Limb (tissue), 2 donors: ENCODE measurements at regions not wholly inside any gene's neighbourhood (a gene's known extent, or its start where the extent isn't known, plus 50 kb on each side); places are given as distances from the start of the nearest gene placed in this dataset.
"Not testable (repeated sequence)": the region's sequence is repeated elsewhere in the genome, so short reads cannot be mapped to it uniquely, and the experiment has no call there.

ENCODE experiments used
- DNase-seq, 2 donors: peaks; one replicate each; pipeline ENCODE4 v3.0.0-alpha.2; 2016; ENCODE audit errors: extremely low spot score in 2 of 2

GRCh38 chr5:136559651-136560050 is 194.3 kb upstream of the TRPC7 start:
- no peak for DNase-seq

GRCh38 chr5:136547096-136547495 is 181.8 kb upstream of the TRPC7 start:
- not testable (repeated sequence) for DNase-seq

GRCh38 chr5:136546441-136546840 is 181.1 kb upstream of the TRPC7 start:
- DNase-seq = not testable (repeated sequence)

GRCh38 chr5:136545031-136545430 is 179.7 kb upstream of the TRPC7 start:
- not testable (repeated sequence) for DNase-seq

GRCh38 chr5:136538534-136538933 is 173.2 kb upstream of the TRPC7 start:
- no peak for DNase-seq

GRCh38 chr5:136529081-136529480 is 163.7 kb upstream of the TRPC7 start:
- DNase-seq = no peak

GRCh38 chr5:136528481-136529030 is 163.2 kb upstream of the TRPC7 start:
- DNase-seq = no peak

GRCh38 chr5:136527311-136527710 is 162.0 kb upstream of the TRPC7 start:
- DNase-seq = no peak

- no peak for DNase-seq
Observed at GRCh38 chr5:136526791-136527190, 161.4 kb upstream of the TRPC7 start.

GRCh38 chr5:136526021-136526420 is 160.7 kb upstream of the TRPC7 start:
- no peak for DNase-seq

- DNase-seq = no peak
Observed at GRCh38 chr5:136525597-136525996, 160.3 kb upstream of the TRPC7 start.

- no peak for DNase-seq
Observed at GRCh38 chr5:136522217-136522956, 157.0 kb upstream of the TRPC7 start.

- DNase-seq = no peak
Observed at GRCh38 chr5:136521696-136522095, 156.4 kb upstream of the TRPC7 start.

- no peak for DNase-seq
Observed at GRCh38 chr5:136518814-136519213, 153.5 kb upstream of the TRPC7 start.

GRCh38 chr5:136518174-136518573 is 152.8 kb upstream of the TRPC7 start:
- DNase-seq = no peak

- DNase-seq = no peak
Observed at GRCh38 chr5:136517755-136518154, 152.4 kb upstream of the TRPC7 start.

GRCh38 chr5:136516637-136517036 is 151.3 kb upstream of the TRPC7 start:
- DNase-seq = no peak

- DNase-seq = no peak
Observed at GRCh38 chr5:136513430-136513829, 148.1 kb upstream of the TRPC7 start.

GRCh38 chr5:136511046-136511445 is 145.7 kb upstream of the TRPC7 start:
- no peak for DNase-seq

GRCh38 chr5:136510481-136510880 is 145.1 kb upstream of the TRPC7 start:
- no peak for DNase-seq

GRCh38 chr5:136506131-136506530 is 140.8 kb upstream of the TRPC7 start:
- DNase-seq = no peak

- no peak for DNase-seq
Observed at GRCh38 chr5:136501133-136501532, 135.8 kb upstream of the TRPC7 start.

GRCh38 chr5:136492587-136492986 is 127.2 kb upstream of the TRPC7 start:
- DNase-seq = no peak
